HS-27A (cell line): ENCODE measurements at regions not wholly inside any gene's neighbourhood (a gene's known extent, or its start where the extent isn't known, plus 50 kb on each side); places are given as distances from the start of the nearest gene placed in this dataset.
"Not testable (repeated sequence)": the region's sequence is repeated elsewhere in the genome, so short reads cannot be mapped to it uniquely, and the experiment has no call there.

Experiments used
- DNase-seq: peaks from one replicate; pipeline ENCODE4 v3.0.0-alpha.2; 2012; ENCODE audit warnings: low read depth, missing footprints

DNA sequence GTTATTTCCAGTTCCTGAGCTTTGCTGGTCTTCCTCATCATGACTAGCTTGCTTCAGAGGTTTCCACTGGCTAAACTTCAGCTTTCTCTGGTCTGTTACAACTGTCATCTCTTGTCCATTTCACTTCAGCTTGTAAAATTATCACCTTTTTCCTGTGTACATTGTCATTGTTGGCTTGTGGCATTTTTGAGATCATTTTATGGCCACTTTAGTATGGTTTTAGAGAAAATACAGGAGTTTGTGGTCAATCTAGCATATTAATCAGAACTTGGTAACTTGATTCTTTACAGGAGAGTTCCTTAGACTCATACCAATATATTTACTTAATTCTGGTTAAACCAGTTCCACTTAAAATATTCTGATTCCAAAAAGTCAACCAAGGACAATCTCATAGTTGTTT is 235.9 kb upstream of the KITLG start:
- DNase-seq = no peak

DNA sequence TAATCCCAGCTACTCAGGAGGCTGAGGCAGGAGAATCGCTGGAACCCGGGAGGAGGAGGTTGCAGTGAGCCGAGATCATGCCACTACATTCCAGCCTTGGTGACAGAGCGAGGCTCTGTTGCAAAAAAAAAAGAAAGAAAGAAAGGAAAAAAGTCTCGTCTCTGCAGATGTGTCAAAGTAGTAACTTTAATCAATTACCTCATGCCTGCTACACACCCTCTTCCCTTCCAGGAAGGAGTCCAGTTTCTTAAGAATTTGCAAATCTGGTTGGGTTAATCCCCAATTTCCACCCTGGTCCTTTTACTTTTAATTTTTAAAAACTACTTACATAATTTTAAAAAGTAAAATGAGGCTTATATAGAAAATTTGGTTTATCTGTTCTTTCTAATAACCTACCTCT is 234.5 kb upstream of the KITLG start:
- no peak for DNase-seq

DNA sequence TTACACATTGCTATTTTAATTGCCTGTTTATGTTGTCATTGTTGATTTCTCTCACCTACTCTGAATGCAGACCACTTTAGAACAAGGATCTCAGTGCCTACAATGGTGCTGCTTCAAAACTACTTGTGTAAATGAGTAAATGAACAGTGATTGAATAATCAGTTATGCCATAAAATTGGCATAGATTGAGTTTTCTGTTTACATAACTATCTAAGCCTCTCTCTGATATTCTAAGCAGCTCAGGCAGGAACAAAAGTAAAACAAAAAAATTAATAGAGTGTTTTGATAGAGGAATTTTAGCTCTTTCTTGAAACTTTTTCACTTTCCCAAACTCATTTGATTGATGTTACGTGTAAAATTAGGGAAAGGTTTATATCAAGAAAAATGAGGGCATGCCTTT is 232.3 kb upstream of the KITLG start:
- DNase-seq = no peak

DNA sequence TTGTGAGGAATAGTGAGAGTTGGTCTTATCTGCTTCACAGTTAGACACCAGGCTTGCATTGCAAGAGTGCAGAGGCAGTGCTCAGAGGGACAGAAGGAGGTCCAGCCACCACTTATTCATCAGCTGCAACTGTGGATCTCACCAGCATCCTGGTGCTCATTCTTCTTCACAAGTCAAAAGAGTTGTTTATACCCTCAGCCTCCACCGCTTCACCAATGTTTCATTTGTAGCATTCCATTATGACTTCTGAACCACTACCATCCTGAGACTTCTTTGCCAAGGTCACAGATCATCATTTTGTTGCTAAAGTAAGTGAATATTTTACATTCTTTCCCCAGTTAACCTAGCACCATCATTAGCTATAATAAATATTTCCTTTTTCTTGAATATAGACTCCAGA is 230.5 kb upstream of the KITLG start:
- DNase-seq = no peak

DNA sequence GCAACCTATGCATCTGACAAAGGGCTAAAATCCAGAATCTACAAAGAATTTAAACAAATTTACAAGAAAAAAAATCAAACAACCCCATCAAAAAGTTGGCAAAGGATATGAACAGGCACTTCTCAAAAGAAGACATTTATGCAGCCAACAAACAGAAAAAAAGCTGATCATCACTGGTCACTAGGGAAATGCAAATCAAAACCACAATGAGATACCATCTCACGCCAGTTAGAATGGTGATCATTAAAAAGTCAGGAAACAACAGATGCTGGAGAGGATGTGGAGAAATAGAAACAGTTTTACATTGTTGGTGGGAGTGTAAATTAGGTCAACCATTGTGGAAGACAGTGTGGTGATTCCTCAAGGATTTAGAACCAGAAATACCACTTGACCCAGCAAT is 229.6 kb upstream of the KITLG start:
- DNase-seq = not testable (repeated sequence)

DNA sequence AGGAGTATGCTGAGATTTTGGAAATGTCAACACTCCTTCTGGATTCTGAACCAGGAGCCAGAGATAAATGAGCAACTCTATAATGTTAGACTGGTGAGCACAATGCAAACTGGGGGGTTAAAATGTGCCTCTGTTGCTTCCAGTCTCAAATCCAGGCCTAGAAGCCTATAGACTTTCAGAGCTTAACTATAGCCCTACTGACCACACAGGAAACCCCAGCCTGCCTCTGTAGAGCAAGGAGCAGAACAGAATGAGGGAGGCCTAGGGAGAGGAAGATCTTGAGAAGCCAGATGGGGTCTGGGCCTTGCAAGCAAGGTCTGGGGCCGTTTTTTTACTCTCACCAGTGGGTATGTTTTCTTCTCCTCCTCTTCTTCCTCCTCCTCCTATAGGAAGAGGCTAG is 225.4 kb upstream of the KITLG start:
- no peak for DNase-seq

DNA sequence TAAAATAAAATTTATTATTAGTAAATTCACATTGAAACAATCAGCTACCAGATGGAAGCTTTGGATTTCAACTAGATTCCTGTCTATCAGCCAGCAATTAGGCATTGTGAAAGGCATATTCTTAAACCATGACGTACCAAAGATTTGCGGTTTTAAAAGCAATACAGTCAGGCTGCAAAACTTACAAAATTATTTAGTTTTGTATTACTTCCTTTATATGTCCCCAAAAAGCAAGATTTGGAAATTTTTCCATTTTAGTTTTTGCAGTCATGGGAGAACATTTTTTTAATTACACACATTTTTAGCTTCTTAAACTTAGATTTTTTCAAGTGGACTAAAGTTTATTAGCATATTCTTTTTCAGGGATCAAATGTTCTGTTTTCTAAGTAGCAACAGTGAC is 225.0 kb upstream of the KITLG start:
- no peak for DNase-seq

DNA sequence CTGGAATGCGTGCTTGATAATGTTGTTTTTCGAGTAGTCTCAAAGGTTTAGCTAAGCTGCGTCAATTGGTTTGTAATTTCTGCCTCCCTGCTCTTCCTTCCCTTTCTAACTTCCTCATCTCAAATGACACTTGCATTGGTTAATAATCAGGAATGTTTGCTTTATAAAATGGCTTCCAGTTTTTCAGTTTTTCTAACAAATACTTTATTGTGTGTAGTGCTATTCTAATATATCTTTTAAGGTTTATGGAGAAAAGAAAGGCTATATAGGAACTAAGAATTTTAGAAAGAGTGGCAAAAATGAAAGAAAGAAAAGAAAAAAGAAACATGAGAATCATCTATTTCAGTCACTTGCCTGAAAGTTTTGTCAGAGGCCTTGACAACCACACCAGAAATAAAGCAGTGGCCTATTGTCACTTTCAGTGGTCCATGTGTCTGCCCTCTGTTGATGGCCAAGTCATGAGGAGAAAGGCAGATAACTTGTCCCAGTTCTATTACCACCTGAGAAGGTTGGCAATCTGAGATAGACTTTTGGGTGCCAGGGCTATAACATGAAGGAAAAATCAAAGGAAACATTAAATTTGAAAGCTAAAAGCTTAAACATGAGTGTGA is 221.9 kb upstream of the KITLG start:
- no peak for DNase-seq

DNA sequence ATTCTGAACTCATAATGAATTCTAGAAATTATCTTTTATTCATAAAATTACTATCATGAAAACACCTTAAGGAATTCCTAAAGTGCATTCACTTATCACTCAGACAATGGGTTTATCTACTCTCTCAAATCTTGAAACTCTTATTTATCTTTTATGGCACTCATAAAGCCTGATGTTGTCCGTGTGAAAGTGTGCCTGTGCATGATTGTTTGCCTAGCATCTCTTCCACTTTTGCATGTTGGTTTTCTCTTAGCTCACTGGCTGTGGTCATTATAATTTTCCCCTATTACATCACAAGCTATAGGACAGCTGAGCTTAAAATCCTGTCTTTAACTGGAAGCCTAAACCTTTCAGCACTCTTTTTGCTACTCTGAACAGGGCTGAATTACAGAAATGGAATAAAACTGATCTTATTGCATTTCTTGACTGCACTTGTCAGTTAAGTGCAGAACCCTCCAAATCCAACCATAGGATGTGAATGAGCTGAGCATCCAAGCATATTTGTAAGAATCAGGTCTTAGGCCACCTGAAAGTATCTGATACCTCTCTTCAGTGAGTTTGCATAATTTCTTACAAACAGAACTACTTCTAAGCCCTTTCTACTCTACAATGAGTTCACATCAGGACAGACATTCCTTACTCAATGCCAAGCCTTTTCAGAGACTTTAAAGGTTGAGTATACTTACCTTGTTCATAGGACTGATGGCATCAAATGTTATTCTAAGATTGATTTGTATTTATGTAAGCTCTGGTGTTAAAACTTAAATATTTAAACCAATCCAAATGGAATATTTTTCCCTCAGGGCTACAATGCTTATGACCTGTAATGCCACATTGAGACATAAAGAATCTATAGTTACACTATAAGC is 221.2 kb upstream of the KITLG start:
- DNase-seq = no peak

DNA sequence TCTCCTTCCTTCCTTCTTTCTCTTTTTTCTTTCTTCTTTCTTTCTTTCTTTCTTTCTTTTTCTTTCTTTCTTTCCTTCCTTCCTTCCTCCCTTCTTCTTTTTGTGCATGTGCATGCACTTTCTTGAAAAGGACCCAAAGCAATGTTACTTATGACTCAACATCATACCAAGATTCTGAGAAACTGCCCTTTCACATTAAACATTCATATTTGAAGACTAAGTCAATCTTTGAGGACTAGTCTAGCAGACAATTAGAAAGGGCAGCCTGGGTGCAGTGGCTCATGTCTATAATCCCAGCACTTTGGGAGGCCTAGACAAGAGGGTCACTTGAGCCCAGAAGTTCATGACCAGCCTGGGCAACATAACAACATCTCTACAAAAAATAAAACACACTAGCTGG is 212.8 kb upstream of the KITLG start:
- DNase-seq = no peak

DNA sequence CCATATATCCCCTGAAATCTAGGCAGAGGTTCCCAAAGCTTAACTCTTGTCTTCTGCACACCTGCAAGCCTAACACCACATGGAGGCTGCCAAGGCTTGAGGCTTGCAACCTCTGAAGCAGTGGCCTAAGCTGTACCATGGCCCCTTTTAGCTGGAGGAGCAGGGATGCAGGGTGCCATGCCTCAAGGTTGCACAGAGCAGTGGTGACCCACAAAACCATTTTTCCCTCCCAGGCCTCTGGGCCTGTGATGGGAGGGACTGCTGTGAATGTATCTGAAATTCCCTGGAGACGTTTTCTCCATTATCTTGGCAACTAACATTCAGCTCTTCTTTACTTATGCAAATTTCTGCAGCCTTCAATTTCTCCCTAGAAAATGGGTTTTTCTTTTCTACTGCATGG is 210.0 kb upstream of the KITLG start:
- no peak for DNase-seq

DNA sequence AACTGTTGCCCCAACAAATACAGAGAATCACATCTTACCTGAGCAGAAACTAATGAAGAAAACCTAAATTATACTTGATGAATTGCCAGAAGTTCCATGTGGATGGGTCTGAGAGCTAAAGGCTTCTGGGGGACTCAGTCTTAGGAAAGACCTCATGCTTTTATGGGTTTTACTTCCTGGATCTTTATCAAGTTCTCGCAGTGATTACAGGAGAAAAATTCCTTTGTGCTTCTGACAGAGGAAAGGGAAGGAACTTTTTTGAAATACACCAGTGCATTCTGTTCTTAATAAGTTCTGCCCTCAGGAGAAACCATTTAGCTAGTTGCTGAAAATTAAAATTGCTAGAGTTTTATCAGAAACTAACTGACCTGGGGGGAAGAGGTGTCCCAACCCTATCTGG is 203.9 kb upstream of the KITLG start:
- no peak for DNase-seq

DNA sequence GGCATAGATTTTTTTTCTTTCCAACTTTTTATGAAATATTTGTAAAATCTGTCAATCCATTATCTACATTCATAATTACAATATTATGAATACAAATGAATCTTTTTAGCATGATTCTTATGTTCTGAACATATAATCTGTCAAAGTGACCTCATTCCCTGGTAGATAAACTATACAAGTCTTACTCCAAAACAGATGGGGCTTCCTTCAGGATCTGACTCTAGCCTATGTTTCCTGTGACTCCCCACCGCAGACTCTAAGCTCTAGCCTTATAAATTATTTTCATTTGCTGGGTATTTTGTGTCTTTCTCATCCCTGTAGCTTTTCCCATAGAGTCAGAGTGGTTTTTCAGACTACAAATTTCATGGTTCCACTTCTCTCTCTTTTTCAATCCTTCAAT is 202.1 kb upstream of the KITLG start:
- no peak for DNase-seq

DNA sequence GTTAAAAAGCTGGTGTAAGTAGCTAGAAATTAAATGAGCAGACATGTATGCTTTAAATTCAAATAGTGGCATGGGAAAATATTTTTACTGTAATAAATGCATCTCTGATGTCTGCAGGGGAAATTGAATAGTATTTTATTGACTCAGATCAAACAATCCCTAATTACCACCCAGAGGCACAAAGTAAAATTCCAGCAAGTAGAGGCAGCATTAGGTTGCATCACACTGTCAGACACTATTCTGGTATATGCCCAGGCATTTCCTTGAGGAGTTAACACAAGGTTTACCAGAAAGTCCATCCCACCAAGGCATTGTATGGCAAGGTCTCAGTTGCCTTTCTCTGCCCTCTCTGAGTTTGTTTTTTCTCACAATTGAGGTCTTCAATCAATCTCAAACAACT is 201.6 kb upstream of the KITLG start:
- no peak for DNase-seq

DNA sequence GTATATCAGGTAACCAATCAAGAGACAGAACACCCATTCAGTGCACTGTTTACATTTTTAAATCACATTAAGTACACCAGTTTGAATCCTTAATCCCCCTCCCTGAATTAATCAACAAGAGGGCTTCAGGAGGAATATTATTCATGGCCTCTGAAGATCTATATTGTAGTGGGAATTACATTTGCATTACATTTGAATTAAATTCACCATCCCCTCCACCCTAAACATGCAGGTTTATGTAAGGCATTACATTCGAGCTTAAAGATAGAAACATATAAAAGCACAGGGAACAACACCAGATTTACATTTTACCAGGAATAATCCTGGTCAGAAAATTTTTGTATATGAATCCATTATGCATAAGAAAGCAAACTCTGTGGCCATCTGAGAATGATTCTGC is 197.8 kb upstream of the KITLG start:
- DNase-seq = no peak

DNA sequence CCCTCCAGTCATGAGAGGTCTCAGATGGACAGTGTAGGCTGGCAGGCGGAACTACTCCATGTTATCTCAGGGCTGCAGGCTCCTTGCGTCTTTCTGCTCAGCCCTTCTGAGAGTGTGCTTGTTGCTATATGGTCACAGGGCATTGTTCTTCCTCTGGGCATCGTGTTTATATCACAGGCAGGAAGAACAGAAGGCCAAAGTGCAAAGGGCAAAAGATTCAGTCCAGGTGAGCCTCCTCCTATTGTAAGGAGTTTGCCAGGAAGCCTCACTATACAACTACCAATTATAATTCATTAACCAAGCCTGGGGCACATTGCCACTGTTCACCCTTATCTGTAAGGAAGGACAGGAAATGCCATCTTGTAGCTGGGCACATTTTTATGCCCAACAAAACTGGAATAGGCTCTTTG is 195.5 kb upstream of the KITLG start:
- no peak for DNase-seq

DNA sequence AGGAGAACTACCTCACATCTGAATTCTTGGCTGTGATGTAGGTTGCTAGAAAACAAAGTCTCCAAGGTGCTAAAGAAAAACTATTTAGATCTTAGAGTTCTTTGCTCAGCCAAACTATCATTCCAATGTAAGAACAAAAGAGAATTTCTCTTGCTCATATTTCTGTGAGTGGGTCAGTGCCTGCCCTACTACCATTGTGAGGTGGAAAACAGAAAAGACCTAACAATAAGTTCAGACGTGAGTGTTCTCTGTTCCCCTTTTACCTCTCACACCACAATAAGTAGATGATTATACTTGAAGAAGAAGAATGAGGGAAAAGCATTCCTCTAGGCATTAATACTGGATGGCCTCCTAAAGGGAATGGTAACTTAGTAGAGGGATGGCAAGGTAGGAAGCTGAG is 187.4 kb upstream of the KITLG start:
- DNase-seq = no peak

DNA sequence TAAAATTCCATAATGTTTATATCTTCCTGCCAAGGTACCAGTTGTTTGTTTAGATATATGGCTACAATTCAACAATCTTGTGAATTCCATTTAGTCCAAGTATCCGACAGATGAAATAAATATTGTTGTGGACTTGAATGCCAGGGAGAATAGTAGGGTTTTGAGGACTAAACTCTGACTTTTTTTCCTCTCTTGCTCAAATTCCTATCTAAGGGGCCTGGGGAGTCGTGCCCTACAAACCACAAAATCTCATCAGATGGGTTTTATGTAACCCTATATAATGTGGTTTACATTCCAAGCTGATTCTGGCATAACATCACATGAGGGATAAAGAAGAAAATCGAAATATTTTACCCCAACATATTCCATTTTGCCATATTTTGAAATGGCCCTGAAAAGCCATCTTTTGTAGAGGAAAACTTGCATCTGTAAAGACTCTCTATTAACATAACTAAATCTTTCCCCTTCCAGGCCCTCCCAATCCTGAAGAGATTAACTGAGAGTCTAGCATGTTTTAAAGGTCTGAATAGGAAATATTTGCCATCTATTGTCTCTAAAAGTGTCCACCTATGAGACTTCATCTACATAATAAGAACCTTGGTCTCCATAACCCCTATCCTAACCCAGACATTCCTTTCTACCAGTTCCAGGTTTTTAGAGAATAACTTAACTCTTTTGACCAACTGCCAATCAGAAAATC is 184.7 kb upstream of the KITLG start:
- DNase-seq = no peak

DNA sequence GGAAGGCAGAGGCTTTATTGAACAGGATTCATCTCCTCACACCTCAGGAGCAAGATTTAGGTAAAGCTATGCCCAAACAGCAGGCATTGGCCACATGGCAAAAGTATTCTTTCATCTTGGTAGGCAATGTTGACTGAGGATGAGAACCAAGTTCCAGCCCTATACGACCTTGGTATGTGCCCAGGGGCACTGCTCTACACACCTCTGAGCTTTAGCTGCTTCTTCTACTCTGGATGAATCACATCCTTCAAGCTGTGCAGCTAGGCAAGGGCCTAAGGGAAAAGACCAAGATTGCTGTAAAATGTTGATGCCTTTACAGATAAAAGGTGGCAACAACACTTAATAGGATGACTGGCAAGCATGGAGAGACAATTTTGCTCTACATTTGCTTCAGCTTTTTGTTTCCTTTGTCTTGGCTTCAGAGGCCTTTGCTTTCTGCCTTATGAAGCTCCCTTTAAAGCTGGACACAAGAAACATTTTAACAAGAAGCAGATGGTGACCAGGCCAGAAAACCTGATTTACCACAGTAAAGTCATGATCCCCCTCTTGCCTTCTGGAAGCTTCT is 183.3 kb upstream of the KITLG start:
- DNase-seq = no peak

DNA sequence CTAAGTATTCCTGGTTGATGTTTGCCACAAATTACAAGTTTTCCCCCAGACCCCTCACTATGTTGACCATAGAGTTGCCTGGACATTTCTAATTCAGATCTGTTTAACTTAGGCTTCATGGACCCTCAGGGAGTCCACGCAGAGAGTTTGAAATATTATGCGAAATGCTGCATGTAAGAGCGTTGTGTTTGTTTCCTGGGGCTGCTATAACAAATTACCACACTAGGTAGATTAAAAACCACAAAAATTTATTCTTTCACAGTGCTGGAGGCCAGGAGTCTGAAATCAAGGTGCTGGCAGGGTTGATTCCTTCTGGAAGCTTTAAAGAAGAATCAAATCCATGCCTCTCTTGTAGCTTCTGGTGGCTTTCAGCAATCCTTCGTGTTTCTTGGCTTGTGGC is 177.9 kb upstream of the KITLG start:
- no peak for DNase-seq

DNA sequence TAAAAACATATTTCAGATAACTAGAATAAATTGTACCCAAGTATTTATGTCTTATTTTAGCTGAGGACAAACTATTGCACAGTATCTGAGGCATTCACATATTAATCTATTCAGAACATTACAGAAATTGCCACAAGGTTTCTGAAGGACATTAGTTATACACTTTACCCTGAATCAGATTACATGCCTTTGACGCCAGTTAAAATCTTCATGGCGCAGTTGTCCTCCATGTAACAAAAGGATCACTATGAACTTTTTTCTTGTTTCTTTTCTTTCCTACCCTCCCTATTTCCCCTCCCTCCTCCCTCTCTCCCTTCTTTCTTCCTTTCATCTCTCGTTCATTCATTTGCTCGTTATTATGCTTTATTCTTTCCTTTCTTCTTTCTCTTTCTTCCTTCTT is 176.6 kb upstream of the KITLG start:
- no peak for DNase-seq

DNA sequence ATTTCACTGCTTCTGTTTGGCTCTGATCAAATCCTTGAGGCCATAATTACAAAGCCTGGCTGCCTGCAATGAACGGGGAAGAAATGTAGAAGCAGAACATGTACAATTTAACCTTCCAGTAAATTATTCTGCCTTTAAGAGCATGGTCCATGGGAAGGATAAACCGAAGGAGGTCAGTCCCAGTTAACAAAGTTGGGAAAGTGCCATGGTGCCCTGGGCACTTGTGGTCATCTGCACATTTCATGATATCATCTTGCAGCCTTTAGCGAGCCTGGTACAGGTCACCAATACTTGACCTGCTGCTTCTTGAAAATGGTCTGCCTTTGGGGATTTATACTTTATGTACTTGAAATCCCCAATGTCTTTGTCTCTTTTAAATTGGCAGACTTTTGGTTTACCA is 175.9 kb upstream of the KITLG start:
- DNase-seq = no peak

DNA sequence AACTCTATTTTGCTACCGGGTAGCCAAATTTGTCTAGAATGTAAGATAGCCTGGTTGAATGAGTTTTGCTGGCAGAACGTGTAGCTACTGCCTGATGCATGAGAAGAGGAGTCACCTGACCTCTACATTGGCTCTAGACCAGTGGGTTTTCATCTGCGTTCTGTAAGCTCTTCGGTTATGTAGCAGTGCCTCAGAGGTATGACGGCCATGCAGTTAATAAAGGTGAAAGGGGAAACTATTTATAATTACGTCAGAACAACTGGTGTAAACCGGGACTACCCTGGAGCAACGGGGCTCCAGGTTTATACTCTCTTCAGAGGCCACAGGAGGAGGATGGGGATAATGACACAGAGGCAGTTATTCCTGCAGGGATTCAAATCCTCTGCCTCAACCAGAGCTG is 173.4 kb upstream of the KITLG start:
- no peak for DNase-seq
